Myocyte (in vitro differentiated cells): ENCODE measurements at regions not wholly inside any gene's neighbourhood (a gene's known extent, or its start where the extent isn't known, plus 50 kb on each side); places are given as distances from the start of the nearest gene placed in this dataset.

Source experiments
- DNase-seq: peaks from one replicate; pipeline ENCODE4 v3.0.0-alpha.2; 2012; ENCODE audit warnings: low read depth

DNA sequence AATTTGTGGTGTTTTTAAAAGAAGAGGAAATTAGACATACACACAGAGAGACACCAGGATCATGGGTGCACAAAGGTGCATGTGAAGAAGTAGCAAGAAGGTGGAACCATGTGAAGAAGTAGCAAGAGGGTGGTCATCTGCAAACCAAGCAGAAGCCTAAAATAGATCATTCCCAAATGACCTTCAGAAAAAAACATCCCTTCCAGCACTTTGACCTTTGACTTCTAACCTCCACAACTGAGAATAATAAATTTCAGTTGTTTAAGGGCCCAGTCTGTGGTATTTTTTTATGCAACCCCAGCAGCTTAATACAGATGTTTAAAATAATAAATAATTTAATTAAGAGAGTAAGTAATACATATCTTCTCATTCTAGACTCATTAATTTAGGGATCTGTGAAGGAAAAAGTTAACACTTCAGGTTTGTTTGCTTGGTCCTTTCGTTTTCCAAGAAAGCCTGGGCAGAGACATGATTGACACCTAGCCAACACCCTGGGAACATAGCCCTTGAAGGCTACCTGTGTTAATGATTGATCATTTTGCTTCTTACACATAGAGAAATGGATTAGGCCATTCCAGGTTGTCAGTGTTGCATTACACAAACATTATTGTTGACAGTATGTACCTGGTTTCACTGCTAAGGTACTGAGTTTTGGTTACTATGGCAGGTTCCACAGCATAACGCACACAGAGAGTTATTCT lies 1331.2 kb upstream of the GBE1 start:
- DNase-seq: no peak

DNA sequence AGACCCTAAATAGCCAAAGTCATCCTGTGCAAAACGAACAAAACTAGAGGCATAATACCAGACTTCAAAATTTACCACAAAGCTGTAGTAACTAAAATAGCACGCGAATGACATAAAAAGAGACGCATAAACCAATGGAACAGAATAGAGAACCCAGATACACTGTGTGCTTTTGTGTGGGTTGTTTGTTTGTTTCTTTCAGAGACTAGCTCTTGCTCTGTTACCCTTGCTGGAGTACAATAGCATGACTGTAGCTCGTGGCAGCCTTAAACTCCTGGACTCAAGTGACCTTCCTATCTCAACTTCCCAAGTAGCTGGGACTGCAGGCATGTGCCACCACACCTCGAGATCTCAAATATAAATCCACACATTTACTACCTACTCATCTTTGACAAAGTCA lies 1314.6 kb upstream of the GBE1 start:
- no peak for DNase-seq

DNA sequence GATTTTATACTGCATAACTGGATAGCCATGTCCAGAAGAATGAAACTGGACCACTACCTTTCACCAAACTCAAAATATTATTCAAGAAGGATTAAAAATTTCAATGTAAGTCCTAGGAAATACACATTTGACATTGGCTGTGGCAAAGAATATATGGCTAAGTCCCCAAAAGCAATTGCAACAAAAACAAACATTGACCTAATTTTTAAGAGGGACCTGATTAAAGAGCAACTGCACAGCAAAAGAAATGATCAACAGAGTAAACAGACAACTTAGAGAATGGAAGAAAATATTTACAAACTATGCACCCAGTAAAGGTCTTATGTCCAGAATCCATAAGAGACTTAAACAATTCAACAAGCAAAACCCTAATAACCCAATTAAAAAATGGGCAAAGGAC lies 1313.0 kb upstream of the GBE1 start:
- no peak for DNase-seq

DNA sequence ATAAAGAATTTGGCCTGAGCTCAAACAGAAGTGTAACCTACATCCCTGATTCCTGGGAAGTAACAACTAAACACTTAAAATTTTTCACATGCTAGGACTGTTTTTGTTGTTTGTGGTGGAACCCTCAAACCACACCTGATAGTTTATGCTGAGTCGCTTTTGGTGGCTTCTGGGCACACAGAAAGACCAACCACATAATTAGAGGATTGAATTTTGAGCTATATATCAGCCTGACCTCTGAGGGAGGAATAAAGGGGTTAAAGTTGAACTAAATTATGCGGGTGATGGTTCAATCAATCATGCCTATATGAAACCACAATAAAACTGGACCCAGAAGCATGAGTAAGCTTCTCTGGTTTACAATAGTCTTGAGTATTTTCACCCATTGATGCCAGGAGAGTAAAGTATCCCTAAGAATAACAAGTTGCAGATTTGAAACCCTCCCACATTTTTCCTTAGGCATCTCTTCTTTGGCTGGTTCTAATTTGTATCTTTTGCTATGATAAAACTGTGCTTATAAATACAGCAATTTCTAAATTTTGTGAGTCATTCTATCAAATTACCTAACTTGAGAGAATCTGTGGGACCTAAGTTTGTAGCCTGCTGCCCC lies 1304.5 kb upstream of the GBE1 start:
- DNase-seq: no peak

DNA sequence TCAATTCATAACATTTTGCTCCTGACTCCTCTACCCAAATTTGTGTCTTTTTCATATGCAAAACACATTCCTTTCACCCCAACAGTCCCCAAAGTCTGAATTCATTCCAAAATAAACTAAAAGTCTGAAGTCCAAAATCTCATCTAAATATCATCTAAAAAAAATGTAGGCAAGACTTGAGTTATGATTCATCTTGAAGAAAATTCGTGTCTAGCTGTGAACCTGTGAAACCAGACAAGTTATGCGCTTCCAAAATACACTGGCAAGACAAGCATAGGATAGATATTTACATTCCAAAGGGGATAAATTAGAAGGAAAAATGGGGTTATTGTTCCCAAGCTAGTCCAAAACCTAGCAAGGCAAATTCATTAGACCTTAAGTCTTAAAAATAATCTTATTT lies 1302.0 kb upstream of the GBE1 start:
- DNase-seq: no peak

DNA sequence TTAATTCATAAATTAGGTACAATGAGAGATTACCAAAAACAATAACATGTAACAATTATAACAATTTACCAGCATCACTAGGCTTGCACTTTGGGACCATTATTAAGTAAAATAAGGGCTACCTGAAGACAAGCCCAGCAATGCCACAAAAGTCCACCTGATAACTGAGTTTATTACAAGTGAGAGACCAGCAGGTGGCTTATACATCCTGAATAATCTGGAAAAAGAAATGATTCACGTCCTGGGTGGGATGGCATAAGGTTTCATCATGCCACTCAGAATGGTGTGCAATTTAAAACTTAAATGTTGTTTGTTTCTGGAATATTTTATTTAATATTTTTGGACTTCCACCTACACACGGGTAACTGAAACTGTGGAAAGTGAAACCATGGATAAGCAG lies 1287.1 kb upstream of the GBE1 start:
- no peak for DNase-seq

DNA sequence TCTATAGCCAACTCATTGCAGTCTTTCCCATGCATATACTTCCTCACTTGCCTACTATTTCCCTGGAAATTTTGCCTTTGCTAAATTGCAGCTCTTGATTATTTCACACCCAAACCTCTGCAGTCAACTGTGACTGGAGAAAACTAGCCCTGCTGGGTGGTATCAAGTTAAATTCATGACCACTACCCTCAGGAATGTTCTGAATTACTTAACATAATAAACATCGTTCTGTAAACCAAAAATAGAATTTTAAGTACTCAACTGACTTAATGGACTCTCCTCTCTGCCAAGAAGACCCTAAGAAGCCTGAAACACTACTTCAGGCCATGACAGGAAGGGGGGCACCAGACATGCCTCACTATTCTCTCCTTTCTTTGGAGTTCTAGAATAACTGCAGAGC lies 1278.0 kb upstream of the GBE1 start:
- DNase-seq: no peak

DNA sequence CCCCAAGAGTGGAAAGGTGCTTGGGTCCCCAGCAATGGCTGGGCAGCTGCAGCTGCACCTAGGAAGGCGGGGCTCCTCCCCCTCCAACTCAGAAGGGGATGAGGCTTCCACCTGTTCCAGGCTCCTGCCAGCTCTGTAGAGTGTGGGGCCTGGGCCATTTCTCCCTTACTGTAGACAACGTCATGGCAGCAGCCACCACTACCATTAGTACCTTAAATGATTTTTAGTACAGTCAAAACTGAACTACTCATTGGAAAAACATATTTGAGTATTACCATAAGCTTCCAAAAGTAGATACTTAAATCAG lies 1274.2 kb upstream of the GBE1 start:
- DNase-seq: no peak

DNA sequence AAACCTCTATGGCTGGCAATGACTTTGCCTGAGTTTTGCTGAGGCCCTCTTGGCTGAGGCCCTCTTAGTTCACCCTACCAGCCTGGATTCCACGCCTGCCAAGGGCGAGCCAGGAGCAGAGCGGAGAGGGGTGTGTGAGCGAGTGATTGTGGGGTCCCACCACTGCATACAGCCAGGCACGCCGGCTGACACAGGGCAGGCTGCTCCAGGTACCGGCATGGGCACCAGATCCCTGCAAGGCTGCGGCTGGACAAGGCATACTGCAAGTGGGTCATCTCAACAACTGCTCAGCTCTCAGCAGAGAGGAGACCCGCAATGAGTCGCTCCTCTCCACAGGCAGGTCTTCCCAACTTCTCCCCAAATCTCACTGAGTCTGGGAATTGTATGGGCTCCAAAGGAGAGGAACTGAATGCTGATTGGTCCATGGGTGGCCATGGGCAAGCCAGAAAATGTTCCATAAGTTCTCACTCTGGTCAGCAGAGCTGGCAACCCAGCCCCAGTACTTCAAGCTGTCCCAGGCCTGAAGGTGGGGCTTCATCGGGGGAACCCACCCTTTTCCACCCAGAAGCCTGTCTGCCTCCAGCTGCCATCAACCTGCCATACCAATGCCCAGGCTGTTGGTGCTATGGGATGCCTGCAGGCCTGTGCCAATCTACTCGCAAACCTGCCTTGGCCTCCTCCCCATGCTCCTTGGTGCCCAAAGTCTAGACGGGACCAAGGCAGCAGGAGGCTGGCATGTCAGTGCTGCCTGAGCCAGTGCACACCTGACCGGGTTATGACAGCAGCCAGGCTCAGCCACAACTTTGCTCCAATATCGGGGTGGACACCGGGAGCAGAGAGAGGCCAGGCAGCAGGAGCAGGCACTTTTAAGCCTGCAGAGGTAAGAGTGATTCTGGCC lies 1273.6 kb upstream of the GBE1 start:
- DNase-seq: no peak

DNA sequence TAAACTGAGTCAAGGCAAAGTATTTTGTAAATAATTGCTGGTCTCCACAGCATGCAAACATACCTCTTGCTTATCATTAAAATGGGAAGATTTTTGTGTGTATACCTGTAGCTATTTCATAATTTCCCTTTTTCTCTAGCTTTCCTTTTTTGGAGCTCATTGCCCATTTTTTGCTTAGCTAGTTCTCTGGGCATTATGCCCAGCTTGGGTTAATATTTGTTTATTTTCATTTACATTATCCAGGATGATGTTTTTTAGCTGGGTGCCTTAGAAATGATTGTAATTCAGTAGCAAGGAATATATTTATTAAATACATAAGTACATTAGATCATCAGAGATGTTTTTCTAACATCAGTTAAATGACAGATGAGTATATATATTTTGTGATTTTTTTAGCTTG lies 1271.7 kb upstream of the GBE1 start:
- no peak for DNase-seq

DNA sequence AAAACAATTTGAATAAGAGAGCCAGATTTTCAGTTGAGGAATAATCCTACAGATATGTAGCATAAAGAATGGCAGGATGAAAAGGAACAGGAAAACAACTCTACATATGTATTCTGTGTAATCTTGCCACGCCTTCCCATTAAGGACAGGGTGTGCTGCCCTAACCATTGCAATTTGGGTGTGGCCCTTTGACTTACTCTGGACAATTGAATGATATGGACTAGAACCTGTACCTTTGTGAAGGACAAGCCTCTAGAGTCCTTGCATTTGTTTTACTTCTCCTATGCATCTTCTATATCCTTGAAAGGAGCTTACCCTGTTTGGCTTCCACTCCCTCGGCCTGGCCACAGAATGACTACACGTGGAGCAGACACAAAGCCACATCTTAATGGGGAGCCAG lies 1261.6 kb upstream of the GBE1 start:
- no peak for DNase-seq

DNA sequence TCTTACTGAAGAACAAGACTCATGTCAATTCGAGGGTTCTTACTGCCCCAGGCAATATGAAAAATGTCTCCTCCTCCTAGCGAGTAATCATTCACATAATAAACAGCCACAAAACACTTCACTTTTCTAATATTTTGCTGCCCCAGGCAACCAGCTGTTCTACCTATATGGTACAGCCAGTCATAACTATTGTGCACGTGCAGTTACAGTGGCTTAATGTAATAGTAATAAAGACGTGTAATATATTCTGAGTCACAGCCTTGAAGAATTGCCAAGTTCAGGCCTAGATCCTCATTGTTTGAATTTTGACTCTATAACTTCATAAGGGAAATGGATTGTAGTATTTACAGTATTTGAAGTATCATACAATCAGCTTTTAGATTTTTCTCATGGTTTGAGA lies 1250.0 kb upstream of the GBE1 start:
- no peak for DNase-seq

DNA sequence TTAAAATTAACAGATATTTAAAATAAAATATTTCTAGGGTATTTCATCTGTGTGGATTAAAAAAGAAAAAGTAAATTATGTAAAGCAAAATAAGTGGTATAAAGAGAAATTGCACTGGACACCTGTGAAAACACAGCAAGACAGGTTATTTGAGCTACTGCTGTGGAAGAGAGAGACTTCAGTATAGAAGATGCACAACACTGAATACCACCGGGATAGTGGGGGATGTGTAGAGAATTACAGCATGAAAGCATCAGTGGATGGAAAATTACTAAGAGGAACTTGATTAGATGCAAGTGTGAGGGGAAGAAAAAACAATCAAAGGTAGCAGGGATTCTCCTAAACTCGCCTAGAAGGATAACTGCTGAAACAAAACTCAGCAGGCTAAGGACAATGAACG lies 1242.5 kb upstream of the GBE1 start:
- DNase-seq: no peak

DNA sequence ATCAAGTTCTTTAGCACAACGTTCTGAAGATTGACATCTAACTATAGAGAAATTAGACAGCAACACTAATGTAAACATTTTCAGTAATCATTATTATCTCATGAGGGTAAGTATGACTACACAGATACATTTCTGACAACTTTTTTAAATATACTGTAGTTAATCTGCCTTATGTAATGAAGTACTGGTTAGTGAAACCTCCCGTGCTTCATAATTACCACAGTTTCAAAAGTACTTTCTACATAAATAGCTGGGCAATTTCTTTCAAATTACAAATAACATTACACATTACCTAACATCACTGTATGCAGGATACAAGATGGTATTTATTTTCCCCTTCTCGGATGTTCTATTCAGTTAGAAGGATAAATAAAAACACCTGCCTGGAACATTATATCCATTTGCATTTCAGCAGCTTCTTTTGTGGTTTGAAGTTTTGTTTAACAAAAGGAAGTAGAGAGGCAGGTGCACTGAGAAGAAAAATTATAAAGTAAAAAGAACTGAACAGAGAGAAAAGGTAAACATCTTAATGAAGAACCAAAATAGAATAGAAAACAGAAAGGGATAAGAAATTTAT lies 1241.5 kb upstream of the GBE1 start:
- DNase-seq: no peak

DNA sequence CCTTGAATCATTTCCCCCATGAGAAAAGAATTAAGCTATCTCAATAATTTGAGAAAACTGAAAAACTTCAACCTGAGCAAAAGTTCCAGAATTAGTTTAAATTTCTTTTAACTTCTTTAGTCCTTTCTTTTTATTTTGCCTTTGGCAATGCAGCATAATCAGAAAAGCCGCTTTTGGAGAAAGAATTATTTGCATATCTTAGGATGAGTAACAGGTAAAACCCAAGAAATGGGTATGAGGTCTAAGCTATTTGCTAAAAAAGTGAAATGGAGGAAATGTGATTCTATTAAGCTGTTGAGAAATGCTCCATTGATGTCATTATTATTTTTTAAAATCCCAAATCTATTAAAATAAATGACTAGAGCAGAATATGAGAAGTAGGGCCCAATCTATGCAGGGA lies 1238.3 kb upstream of the GBE1 start:
- DNase-seq: no peak

DNA sequence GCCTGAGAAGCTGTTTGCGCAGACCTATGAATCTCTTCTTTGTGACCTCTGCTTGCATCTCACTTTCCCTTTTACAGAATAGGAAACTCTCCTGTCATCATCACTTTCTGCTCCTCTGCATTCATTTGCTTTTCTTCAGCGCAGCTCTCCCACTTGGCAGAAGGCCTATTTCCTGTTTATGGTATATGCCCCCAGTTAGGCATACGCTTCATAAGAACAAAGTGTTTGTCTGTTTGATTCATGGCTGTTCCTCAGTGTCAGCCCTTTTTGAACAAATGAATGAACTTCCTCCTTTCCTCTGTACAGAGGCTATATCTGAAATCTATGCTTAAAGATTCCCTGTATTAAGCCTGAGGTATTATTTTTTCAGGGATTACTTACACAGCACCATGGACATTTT lies 1216.9 kb upstream of the GBE1 start:
- no peak for DNase-seq

DNA sequence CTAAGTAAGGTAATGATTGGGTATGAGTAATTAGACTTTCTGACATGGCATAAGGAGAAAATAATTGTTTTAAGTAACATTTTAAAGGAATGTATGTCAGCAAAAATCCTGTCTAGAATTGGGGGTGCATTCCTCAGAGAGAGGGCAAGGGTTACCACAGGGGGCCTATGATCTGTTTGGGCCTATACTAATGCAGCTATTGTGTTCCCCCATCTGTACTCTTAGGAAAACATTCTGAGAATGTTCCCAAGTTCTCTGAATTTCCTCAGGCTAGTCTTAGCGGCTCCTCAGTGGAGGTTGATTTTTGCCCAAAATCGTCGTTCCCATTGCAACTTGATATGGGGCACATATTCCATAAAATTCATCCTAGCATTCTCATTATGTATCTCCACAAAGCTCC lies 1216.4 kb upstream of the GBE1 start:
- no peak for DNase-seq

DNA sequence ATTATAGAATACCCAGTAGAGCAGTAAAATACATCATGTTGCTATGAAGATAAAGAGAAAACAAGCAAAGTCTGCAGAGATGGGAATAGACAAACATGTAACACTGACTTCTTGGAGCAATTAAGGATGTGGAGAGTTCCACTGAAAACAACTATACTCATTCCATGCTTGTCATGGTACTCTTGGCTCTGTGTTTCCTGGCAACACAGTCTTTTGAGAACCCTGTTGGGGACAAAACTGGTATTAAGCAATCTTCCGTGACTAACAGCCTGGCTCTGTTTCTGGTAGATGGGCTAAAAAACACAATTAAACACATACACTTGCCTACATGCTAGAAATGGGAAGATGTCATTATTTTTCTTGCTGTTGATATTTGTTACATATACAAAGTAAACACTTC lies 1212.3 kb upstream of the GBE1 start:
- DNase-seq: no peak

DNA sequence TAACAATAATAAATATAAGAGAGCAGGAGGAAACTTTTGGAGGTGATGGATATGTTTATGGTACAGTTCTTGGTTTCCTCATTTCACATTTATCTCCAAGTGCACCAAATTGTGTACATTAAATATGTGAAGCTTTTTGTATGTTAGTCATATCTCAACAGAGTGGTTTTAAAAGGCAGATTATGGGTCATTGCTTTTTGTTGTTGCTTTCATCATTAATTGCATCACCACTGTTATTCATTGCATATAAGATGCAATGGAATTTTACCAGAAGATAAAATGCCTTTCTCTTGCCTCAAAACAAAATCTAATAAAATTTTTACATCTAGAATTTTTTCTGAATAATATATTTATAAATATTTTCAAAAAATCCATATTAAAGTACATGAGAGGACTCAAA lies 1198.9 kb upstream of the GBE1 start:
- no peak for DNase-seq

DNA sequence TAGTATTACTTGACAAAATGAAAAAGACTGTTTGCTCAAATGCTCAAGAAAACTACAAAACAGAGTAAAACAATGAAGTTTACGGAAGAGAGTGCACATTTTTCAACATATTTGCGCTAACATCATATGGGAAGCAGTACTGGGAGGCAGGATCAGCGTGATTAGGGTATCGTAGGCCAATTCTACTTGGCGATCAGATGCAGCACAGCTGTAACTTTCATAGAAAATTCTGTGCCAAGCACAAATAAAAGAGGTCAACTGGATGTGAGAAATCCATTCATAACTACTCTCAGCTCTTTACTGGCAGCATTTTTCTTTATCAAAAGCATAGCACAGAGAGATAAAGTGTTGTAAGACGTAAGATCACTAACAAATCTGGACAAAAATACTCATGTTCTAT lies 1196.3 kb upstream of the GBE1 start:
- DNase-seq: no peak

DNA sequence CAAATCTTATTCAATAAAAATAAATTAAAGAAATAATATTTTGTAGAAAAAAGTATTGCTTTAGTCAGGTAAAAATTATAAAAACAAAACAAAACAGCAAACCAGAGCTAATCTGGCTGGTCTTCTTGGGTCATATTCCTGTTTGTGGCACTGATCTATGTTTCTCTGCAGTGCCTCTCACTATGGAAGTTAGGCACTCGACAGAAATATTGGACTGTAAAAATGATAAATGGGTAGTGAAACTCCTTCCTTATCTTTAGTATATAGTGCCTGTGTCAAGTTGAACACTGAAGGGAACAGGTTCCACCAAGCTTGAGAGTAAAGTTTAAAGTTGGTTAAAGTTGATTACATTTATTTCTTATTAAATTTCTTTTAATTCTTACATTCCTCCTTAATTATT lies 1195.6 kb upstream of the GBE1 start:
- no peak for DNase-seq

DNA sequence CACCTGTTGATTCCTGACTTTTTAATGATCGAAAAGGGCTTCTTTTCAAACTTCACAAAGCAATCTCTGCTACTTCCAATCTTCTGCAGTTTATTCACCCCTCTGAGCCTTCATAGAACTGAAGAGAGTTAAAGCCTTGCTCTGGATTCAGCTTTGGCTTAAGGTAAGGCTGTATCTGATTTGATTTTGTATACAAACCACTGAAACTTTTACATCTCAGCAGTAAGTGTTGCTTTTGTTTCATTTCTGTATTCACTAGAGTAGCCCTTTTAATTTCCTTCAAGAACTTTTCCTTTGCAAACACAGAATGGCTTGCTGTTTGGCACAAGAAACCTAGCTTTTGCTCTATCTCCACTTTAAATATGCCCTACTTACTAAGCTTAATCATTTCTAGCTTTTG lies 1193.0 kb upstream of the GBE1 start:
- DNase-seq: no peak
